HG03139 (cell line): ENCODE measurements at regions not wholly inside any gene's neighbourhood (a gene's known extent, or its start where the extent isn't known, plus 50 kb on each side); places are given as distances from the start of the nearest gene placed in this dataset.
"Not testable (repeated sequence)": the region's sequence is repeated elsewhere in the genome, so short reads cannot be mapped to it uniquely, and the experiment has no call there.

ENCODE experiments used
- ATAC-seq: cut with Tn5 transposase; IDR thresholded peaks from one replicate; pipeline ENCODE4 v1.9.1; 2021; ENCODE audit not compliant: unreplicated experiment

GRCh38 chr4:12712648-12713339 is 771.3 kb downstream of the RAB28 start:
- ATAC-seq, result no peak

- ATAC-seq, result no peak
Measured at GRCh38 chr4:12707381-12708175, 776.6 kb downstream of the RAB28 start.

- ATAC-seq, result no peak
Measured at GRCh38 chr4:12703036-12703435, 781.1 kb downstream of the RAB28 start.

- ATAC-seq, result no peak
Measured at GRCh38 chr4:12701384-12701783, 782.8 kb downstream of the RAB28 start.

GRCh38 chr4:12697970-12698369 is 786.2 kb downstream of the RAB28 start:
- no peak for ATAC-seq

GRCh38 chr4:12692815-12693214 is 791.3 kb downstream of the RAB28 start:
- ATAC-seq, result no peak

GRCh38 chr4:12691168-12691567 is 793.0 kb downstream of the RAB28 start:
- ATAC-seq, result no peak

- no peak for ATAC-seq
Measured at GRCh38 chr4:12689457-12689856, 794.7 kb downstream of the RAB28 start.

GRCh38 chr4:12679217-12679616 is 804.9 kb downstream of the RAB28 start:
- ATAC-seq, result no peak

GRCh38 chr4:12674184-12674583 is 810.0 kb downstream of the RAB28 start:
- no peak for ATAC-seq

- no peak for ATAC-seq
Measured at GRCh38 chr4:12672303-12672702, 811.8 kb downstream of the RAB28 start.

GRCh38 chr4:12658146-12658545 is 826.0 kb downstream of the RAB28 start:
- no peak for ATAC-seq

- ATAC-seq, result no peak
Measured at GRCh38 chr4:12651876-12652275, 832.3 kb downstream of the RAB28 start.

GRCh38 chr4:12645732-12646131 is 838.4 kb downstream of the RAB28 start:
- no peak for ATAC-seq

GRCh38 chr4:12644261-12644660 is 839.9 kb downstream of the RAB28 start:
- ATAC-seq, result no peak

GRCh38 chr4:12636191-12636590 is 847.9 kb downstream of the RAB28 start:
- no peak for ATAC-seq

- ATAC-seq, result no peak
Measured at GRCh38 chr4:12635629-12636028, 848.5 kb downstream of the RAB28 start.

GRCh38 chr4:12633053-12633651 is 851.0 kb downstream of the RAB28 start:
- peak; percentile 94 for ATAC-seq

- no peak for ATAC-seq
Measured at GRCh38 chr4:12615822-12616221, 868.3 kb downstream of the RAB28 start.

GRCh38 chr4:12612876-12613275 is 871.3 kb downstream of the RAB28 start:
- ATAC-seq, result no peak

GRCh38 chr4:12609212-12609875 is 874.8 kb downstream of the RAB28 start:
- not testable (repeated sequence) for ATAC-seq

- no peak for ATAC-seq
Measured at GRCh38 chr4:12595986-12596385, 888.2 kb downstream of the RAB28 start.
